Hepatocyte (in vitro differentiated cells): ENCODE measurements at regions not wholly inside any gene's neighbourhood (a gene's known extent, or its start where the extent isn't known, plus 50 kb on each side); places are given as distances from the start of the nearest gene placed in this dataset.

Experiments
- DNase-seq: peaks from one replicate; pipeline ENCODE4 v3.0.0-alpha.2; 2016; ENCODE audit warnings: low spot score
- H2AFZ ChIP-seq: fragments of 200-600 bp; sonication (generic); 2 replicates; pipeline ENCODE4 v1.6.0; 2016; ENCODE audit warnings: antibody characterized with exemption, mild to moderate bottlenecking
- H3K27ac ChIP-seq: fragments of 200-600 bp; sonication (generic); 2 replicates; pipeline ENCODE4 v1.5.1; 2016; ENCODE audit warnings: mild to moderate bottlenecking
- H3K27me3 ChIP-seq: fragments of 200-600 bp; sonication (generic); 2 replicates; pipeline ENCODE4 v1.6.1; 2016
- H3K36me3 ChIP-seq: fragments of 200-600 bp; sonication (generic); replicated peaks from 2 replicates; pipeline ENCODE4 v1.5.1; 2016; ENCODE audit warnings: low read depth; ENCODE audit not compliant: insufficient read depth
- H3K4me1 ChIP-seq: fragments of 200-600 bp; sonication (generic); 2 replicates; pipeline ENCODE4 v1.5.1; 2016; ENCODE audit warnings: mild to moderate bottlenecking, moderate library complexity; ENCODE audit not compliant: insufficient read depth
- H3K4me2 ChIP-seq: fragments of 200-600 bp; sonication (generic); 2 replicates; pipeline ENCODE4 v1.6.0; 2016
- H3K4me3 ChIP-seq: fragments of 200-600 bp; sonication (generic); 2 replicates; pipeline ENCODE4 v1.5.1; 2016; ENCODE audit warnings: mild to moderate bottlenecking
- H3K79me2 ChIP-seq: fragments of 200-600 bp; sonication (generic); 2 replicates; pipeline ENCODE4 v1.6.0; 2017; ENCODE audit warnings: mild to moderate bottlenecking
- H3K9me2 ChIP-seq: fragments of 200-600 bp; sonication (generic); replicated peaks from 2 replicates; pipeline ENCODE4 v1.6.0; 2017; ENCODE audit warnings: mild to moderate bottlenecking; ENCODE audit not compliant: insufficient read depth
- H3K9me3 ChIP-seq: fragments of 200-600 bp; sonication (generic); 2 replicates; pipeline ENCODE4 v1.5.1; 2016; ENCODE audit warnings: low read depth, mild to moderate bottlenecking
- H4K20me1 ChIP-seq: fragments of 200-600 bp; sonication (generic); 2 replicates; pipeline ENCODE4 v1.6.0; 2016; ENCODE audit warnings: mild to moderate bottlenecking; ENCODE audit not compliant: insufficient read depth, poor library complexity, severe bottlenecking
- CTCF ChIP-seq: fragments of 200-600 bp; sonication (generic); IDR thresholded peaks from 2 replicates; pipeline ENCODE4 v1.5.1; 2016; ENCODE audit warnings: antibody characterized with exemption, mild to moderate bottlenecking; ENCODE audit not compliant: poor library complexity
- EZH2 ChIP-seq: fragments of 200-600 bp; sonication (generic); IDR thresholded peaks from 2 replicates; pipeline ENCODE4 v1.6.1; 2016; ENCODE audit warnings: antibody characterized with exemption, mild to moderate bottlenecking, borderline replicate concordance
- EZH2phosphoT487 ChIP-seq: fragments of 200-600 bp; sonication (generic); IDR thresholded peaks from one replicate; pipeline ENCODE4 v1.6.1; 2018; ENCODE audit warnings: antibody characterized with exemption, mild to moderate bottlenecking, low read depth, moderate library complexity; ENCODE audit not compliant: unreplicated experiment, severe bottlenecking
- WGBS: methylation state at CpG from one replicate; pipeline ENCODE4 v1.1.6; 2016; ENCODE audit warnings: low lambda C conversion rate; ENCODE audit errors: missing lambda C conversion rate; 5-methylcytosine and 5-hydroxymethylcytosine counted together

GRCh38 chr3:117671722-117672318 lies 962.2 kb downstream of the TUSC7 start:
- peak; percentile 13 for DNase-seq
- no peaks in the 10 kb centered on the region for H3K36me3 ChIP-seq
- 66% methylated on average over 4 of the region's 4 CpGs for WGBS
- no peak overlapping the region for H3K4me3 ChIP-seq
- no peaks in the 10 kb centered on the region for H3K27me3 ChIP-seq
- H2AFZ ChIP-seq: no peak overlapping the region
- H3K4me2 ChIP-seq: no peak overlapping the region
- H3K79me2 ChIP-seq: no peaks in the 10 kb centered on the region
- no peaks in the 10 kb centered on the region for H4K20me1 ChIP-seq
- H3K4me1 ChIP-seq: no peaks in the 10 kb centered on the region
- no peak overlapping the region for H3K27ac ChIP-seq
- H3K9me3 ChIP-seq: no peaks in the 10 kb centered on the region
- no peak for TF ChIP-seq CTCF
- no peak for TF ChIP-seq EZH2
- no peak for TF ChIP-seq EZH2phosphoT487
- H3K9me2 ChIP-seq: no peaks in the 10 kb centered on the region

- Histone ChIP-seq H3K36me3 (no peaks in the 10 kb centered on the region), H3K4me1 (no peaks in the 10 kb centered on the region), H2AFZ (no peak overlapping the region), H3K9me3 (no peaks in the 10 kb centered on the region), H3K4me3 (no peak overlapping the region), H3K27me3 (no peaks in the 10 kb centered on the region), H3K79me2 (no peaks in the 10 kb centered on the region), H3K4me2 (no peak overlapping the region), H4K20me1 (no peaks in the 10 kb centered on the region), H3K27ac (no peak overlapping the region), H3K9me2 (no peaks in the 10 kb centered on the region)
- WGBS: 90% methylated on average over 4 of the region's 4 CpGs
- TF ChIP-seq CTCF (no peak), EZH2phosphoT487 (no peak), EZH2 (no peak)
- DNase-seq: no peak
Observed at GRCh38 chr3:117674321-117674720, 964.7 kb downstream of the TUSC7 start.

GRCh38 chr3:117681619-117682018 lies 972.0 kb downstream of the TUSC7 start:
- H3K79me2 ChIP-seq: no peaks in the 10 kb centered on the region
- H3K27ac ChIP-seq: no peak overlapping the region
- H2AFZ ChIP-seq: no peak overlapping the region
- H3K9me3 ChIP-seq: no peaks in the 10 kb centered on the region
- WGBS: 93% methylated on average over 2 of the region's 2 CpGs
- no peaks in the 10 kb centered on the region for H3K27me3 ChIP-seq
- H3K36me3 ChIP-seq: no peaks in the 10 kb centered on the region
- no peaks in the 10 kb centered on the region for H4K20me1 ChIP-seq
- TF ChIP-seq EZH2phosphoT487 (no peak), EZH2 (no peak), CTCF (no peak)
- no peak overlapping the region for H3K4me2 ChIP-seq
- H3K4me3 ChIP-seq: no peak overlapping the region
- DNase-seq: no peak
- no peaks in the 10 kb centered on the region for H3K9me2 ChIP-seq
- H3K4me1 ChIP-seq: no peaks in the 10 kb centered on the region

GRCh38 chr3:117687096-117687495 lies 977.5 kb downstream of the TUSC7 start:
- H3K4me1 ChIP-seq: no peaks in the 10 kb centered on the region
- 80% methylated on average over 2 of the region's 2 CpGs for WGBS
- H3K9me3 ChIP-seq: no peaks in the 10 kb centered on the region
- H3K4me3 ChIP-seq: no peak overlapping the region
- no peaks in the 10 kb centered on the region for H3K36me3 ChIP-seq
- no peaks in the 10 kb centered on the region for H4K20me1 ChIP-seq
- H3K27ac ChIP-seq: no peak overlapping the region
- H2AFZ ChIP-seq: no peak overlapping the region
- no peak overlapping the region for H3K4me2 ChIP-seq
- no peaks in the 10 kb centered on the region for H3K9me2 ChIP-seq
- DNase-seq: no peak
- no peaks in the 10 kb centered on the region for H3K27me3 ChIP-seq
- TF ChIP-seq EZH2phosphoT487 (no peak), CTCF (no peak), EZH2 (no peak)
- H3K79me2 ChIP-seq: no peaks in the 10 kb centered on the region
